ENCODE measurements at regions not wholly inside any gene's neighbourhood (a gene's known extent, or its start where the extent isn't known, plus 50 kb on each side); places are given as distances from the start of the nearest gene placed in this dataset.

GRCh38 chr17:68733241-68734176 is 132.3 kb upstream of the FAM20A start:
- no peak for TF ChIP-seq FOXM1 (IDR thresholded peaks at IDR 0.05; ENCODE audit: borderline replicate concordance, low read depth)
- no peak for TF ChIP-seq EP300 (IDR thresholded peaks at IDR 0.05; ENCODE audit: borderline replicate concordance)
- no peak for TF ChIP-seq EGR1 (IDR thresholded peaks at IDR 0.05)
- no peak for TF ChIP-seq MAX (IDR thresholded peaks at IDR 0.05)
- TF ChIP-seq NFIC (IDR thresholded peaks at IDR 0.05) = no peak
- no peak for TF ChIP-seq USF1 (IDR thresholded peaks at IDR 0.05)
- TF ChIP-seq YY1 (IDR thresholded peaks at IDR 0.05; ENCODE audit: low read depth) = no peak
- no peak for TF ChIP-seq TAF1 (IDR thresholded peaks at IDR 0.05; ENCODE audit: low read depth)
- no peak for TF ChIP-seq CREB1 (IDR thresholded peaks at IDR 0.05; ENCODE audit: low read depth)
- TF ChIP-seq CEBPB (IDR thresholded peaks at IDR 0.05) = no peak
- TF ChIP-seq TEAD4 (IDR thresholded peaks at IDR 0.05) = no peak
- TF ChIP-seq REST (IDR thresholded peaks at IDR 0.05; ENCODE audit: low read depth) = no peak
- no peak for TF ChIP-seq TCF12 (IDR thresholded peaks at IDR 0.05; ENCODE audit: low read depth)

Measured in Ishikawa (cell line).